ENCODE measurements at regions not wholly inside any gene's neighbourhood (a gene's known extent, or its start where the extent isn't known, plus 50 kb on each side); places are given as distances from the start of the nearest gene placed in this dataset.

GRCh38 chr6:71077655-71078054, 120.8 kb upstream of the B3GAT2 start:
- no peaks in the 10 kb centered on the region for H3K4me1 ChIP-seq (ENCODE audit: insufficient read depth, low read length)
- no peaks in the 10 kb centered on the region; the same call in 1 of the 2 replicates for H3K27me3 Mint-ChIP-seq (ENCODE audit: low read depth)
- no peaks in the 10 kb centered on the region for H3K79me1 ChIP-seq (ENCODE audit: insufficient read depth, low read depth, low read length, poor library complexity, severe bottlenecking)
- WGBS (ENCODE audit: extremely low coverage, insufficient read length, low lambda C conversion rate) = no CpG with 5 or more reads among the region's 2 CpGs
- H3K27me3 ChIP-seq (ENCODE audit: insufficient read depth, low read length) = no peaks in the 10 kb centered on the region
- no peak overlapping the region for H3K9ac ChIP-seq (ENCODE audit: extremely low read depth, insufficient read length, low read length)
- no peak overlapping the region for H3K56ac ChIP-seq (ENCODE audit: insufficient read length, low read depth, low read length)
- H3K4me2 ChIP-seq (ENCODE audit: insufficient read depth, insufficient read length, low read length) = no peak overlapping the region
- no peaks in the 10 kb centered on the region for H3K4me1 Mint-ChIP-seq
- no peak overlapping the region for H3K23ac ChIP-seq (ENCODE audit: insufficient read length, low read depth, low read length)
- H2BK12ac ChIP-seq (ENCODE audit: insufficient read length, low read depth, low read length) = no peak overlapping the region
- no peaks in the 10 kb centered on the region for H4K20me1 ChIP-seq (ENCODE audit: control insufficient read depth, insufficient read depth, insufficient read length)
- no peaks in the 10 kb centered on the region; a peak in 1 of 7 replicates for H3K36me3 Mint-ChIP-seq (ENCODE audit: insufficient read depth in 1 of 3, low read depth in 3 of 3)
- H2BK5ac ChIP-seq (ENCODE audit: insufficient read length, low read length) = no peak overlapping the region
- no peaks in the 10 kb centered on the region for H3K23me2 ChIP-seq (ENCODE audit: insufficient read length, low read depth, low read length, poor library complexity, severe bottlenecking)
- H3K14ac ChIP-seq (ENCODE audit: insufficient read depth, low read length) = no peak overlapping the region
- H3K9me3 Mint-ChIP-seq = 0 out of 5 replicates have a peak, but pooled peaks cover 0 to 3% of the 10 kb centered on the region in 2 experiments
- no peak overlapping the region for H2BK15ac ChIP-seq (ENCODE audit: low read depth, low read length)
- DNase-seq = no peak
- H3K79me2 ChIP-seq (ENCODE audit: insufficient read depth, low read length) = no peaks in the 10 kb centered on the region
- H3K27ac ChIP-seq (ENCODE audit: insufficient read length, low read depth, low read length) = no peak overlapping the region
- H2BK120ac ChIP-seq (ENCODE audit: low read depth, low read length, poor library complexity, severe bottlenecking) = no peak overlapping the region
- TF ChIP-seq CTCF (conservative IDR thresholded peaks at IDR 0.05) = no peak
- no peak overlapping the region for H4K5ac ChIP-seq (ENCODE audit: insufficient read length, low read depth, low read length)
- no peak overlapping the region for H2AK5ac ChIP-seq (ENCODE audit: insufficient read length, low read length)
- no peak overlapping the region for H3K4me3 Mint-ChIP-seq
- H2BK20ac ChIP-seq (ENCODE audit: low read depth, low read length, poor library complexity, severe bottlenecking) = no peak overlapping the region
- H3K4ac ChIP-seq (ENCODE audit: low read depth, low read length) = no peak overlapping the region
- no peak overlapping the region for H3K18ac ChIP-seq (ENCODE audit: insufficient read length, low read depth, low read length)
- H4K91ac ChIP-seq (ENCODE audit: insufficient read length, low read depth, low read length) = no peak overlapping the region
- H4K8ac ChIP-seq (replicated peaks; ENCODE audit: insufficient read length, low read depth, low read length) = no peak overlapping the region
- no peak overlapping the region for H3K27ac Mint-ChIP-seq
- no peaks in the 10 kb centered on the region for H3K9me3 ChIP-seq (ENCODE audit: control insufficient read depth, low read depth, low read length)
- no peak overlapping the region for H3T11ph ChIP-seq (ENCODE audit: low read length)
- no peak overlapping the region for H2AFZ ChIP-seq (ENCODE audit: low read length)
